GM18511 (cell line): ENCODE measurements at regions not wholly inside any gene's neighbourhood (a gene's known extent, or its start where the extent isn't known, plus 50 kb on each side); places are given as distances from the start of the nearest gene placed in this dataset.
"Not testable (repeated sequence)": the region's sequence is repeated elsewhere in the genome, so short reads cannot be mapped to it uniquely, and the experiment has no call there.

Experiments
- ATAC-seq: cut with Tn5 transposase; IDR thresholded peaks from one replicate; pipeline ENCODE4 v1.9.1; 2021; ENCODE audit warnings: mild to moderate bottlenecking, moderate library complexity; ENCODE audit not compliant: unreplicated experiment

DNA sequence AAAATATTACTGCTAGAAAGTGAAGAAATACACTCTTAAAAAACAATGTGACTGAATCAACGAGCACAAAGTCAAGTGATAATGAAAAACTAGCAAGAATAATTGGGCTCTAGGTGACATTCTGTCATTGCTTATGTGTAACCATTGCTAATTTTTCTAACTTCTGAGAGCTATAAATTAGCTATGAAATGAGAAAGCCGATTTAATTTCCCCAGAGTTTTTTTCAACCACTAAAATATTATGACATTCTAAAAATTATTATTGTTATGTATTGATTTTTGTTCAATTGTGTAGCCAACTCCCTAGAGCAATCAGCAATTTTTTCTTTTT lies 458.6 kb upstream of the ATXN8OS start:
- ATAC-seq = no peak

- ATAC-seq = no peak
Measured at GRCh38 chr13:69648340-69649062, 459.1 kb upstream of the ATXN8OS start.

GRCh38 chr13:69644447-69644846 lies 463.2 kb upstream of the ATXN8OS start:
- no peak for ATAC-seq

GRCh38 chr13:69641773-69642172 lies 465.9 kb upstream of the ATXN8OS start:
- ATAC-seq = no peak

DNA sequence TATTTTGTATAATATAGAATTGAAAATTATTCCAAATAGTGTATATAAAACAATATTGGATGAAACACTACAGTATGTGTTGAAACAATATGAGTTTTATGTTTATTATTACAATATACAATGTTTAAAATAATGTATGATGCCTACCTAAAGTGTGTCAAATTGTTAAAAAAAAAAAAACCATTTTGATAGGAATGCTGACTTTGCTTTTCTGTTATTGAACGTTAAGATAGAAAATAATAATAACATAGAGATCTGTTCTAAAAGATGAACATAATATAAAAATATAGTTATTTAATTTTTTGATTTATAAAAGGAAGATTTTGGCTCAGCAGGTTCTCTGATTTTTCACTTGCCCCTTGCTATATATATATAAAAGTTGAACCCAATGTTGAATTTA lies 474.6 kb upstream of the ATXN8OS start:
- no peak for ATAC-seq

- ATAC-seq = no peak
Measured at GRCh38 chr13:69623973-69624372, 483.7 kb upstream of the ATXN8OS start.

DNA sequence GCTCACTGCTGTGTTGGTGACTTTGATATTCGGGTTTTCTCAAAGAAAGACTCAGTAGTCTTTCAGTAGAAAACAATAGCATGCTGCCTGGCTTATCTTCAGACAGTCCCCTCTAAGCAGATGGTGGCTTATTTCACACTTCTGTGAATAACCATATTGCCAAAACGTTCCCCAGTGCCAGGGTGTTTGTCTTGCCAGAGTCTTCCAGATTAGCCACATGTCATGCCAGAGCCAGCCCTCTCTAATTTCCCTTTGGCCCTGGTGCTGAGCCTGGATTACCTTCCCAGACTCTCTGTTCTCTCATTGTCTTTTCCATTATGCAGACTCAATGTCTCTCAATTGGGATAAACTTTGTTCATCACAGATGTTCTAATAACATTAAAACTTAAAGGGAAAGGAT lies 488.0 kb upstream of the ATXN8OS start:
- ATAC-seq = no peak

GRCh38 chr13:69618838-69619237 lies 488.8 kb upstream of the ATXN8OS start:
- no peak for ATAC-seq

- ATAC-seq = no peak
Measured at GRCh38 chr13:69618393-69618792, 489.2 kb upstream of the ATXN8OS start.

- no peak for ATAC-seq
Measured at GRCh38 chr13:69617587-69617986, 490.0 kb upstream of the ATXN8OS start.

- ATAC-seq = no peak
Measured at GRCh38 chr13:69616396-69616795, 491.2 kb upstream of the ATXN8OS start.

DNA sequence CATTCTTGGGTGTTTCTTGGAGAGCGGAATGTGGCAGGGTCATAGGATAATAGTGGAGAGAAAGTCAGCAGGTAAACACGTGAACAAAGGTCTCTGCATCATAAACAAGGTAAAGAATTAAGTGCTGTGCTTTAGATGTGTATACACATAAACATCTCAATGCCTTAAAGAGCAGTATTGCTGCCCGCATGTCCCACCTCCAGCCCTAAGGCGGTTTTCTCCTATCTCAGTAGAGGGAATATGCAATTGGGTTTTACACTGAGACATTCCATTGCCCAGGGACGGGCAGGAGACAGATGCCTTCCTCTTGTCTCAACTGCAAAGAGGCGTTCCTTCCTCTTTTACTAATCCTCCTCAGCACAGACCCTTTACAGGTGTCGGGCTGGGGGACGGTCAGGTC lies 492.6 kb upstream of the ATXN8OS start:
- not testable (repeated sequence) for ATAC-seq

DNA sequence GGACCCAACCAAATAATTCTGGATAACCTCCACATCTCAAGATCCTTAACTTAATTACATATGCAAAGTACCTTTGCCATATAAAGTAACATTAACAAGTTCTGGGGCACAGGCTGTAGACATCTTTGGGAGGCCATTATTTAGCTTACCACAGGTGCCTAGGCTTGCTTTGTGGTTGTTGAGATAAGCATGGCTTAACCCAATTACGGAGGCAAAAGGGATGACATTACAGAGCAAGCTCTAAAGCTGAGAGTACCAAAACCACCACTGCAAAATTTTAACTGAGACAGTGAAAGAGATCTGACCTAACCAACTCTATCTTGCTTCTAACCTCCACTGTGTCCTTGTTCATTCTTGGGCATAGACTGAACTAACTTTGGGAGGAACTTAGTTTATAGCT lies 502.9 kb upstream of the ATXN8OS start:
- no peak for ATAC-seq

DNA sequence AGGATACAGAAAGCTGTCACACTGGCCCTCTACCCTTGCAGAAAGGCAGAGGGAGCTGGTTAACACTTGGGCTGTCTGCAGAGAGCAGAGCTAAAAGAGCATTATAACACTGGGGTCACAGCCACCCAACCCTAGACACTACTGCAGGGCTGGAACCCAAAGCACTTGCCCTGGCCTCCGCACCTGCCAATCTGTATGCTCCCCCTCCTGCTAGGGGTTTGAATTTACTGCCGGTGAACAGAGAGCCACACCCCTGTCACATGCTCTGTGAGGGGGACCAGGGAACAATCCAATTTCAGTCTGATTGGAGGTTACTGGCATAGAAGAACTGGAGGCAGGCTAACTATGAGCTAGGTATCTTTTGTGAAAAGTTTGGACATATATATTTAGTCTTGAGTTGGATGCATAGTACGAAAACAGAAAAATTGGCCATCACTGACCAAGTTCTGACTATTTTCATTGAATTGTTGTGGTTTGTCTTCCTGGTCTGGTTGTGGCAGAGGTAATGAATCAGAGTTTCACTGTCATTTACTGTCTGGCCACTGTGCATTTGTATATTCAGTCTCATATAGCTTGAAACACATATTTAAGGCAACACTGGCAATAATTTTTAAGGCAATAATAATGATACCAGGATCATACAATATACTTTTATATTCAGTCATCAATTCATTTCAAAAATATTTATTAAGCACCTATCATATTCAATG lies 504.3 kb upstream of the ATXN8OS start:
- no peak for ATAC-seq

GRCh38 chr13:69601661-69602060 lies 506.0 kb upstream of the ATXN8OS start:
- no peak for ATAC-seq

DNA sequence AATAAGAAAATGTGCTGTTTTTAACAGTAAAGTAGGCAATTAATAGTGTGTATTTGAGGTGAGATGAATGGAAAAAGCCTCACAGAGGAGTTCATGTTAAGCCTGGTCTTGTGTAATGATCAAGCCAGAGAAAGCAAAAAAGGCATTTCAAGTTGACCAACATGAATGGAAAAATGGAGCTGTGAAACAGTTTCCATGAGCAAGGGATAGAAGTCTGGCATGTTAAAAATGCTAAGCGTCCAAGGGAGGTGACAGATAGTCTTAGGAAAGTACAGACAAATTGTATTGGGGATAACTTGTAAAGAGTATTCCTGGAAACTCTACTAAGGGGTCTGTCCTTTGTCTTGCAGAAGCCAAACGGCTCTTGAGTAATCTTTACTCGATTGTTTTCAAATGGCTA lies 506.8 kb upstream of the ATXN8OS start:
- no peak for ATAC-seq

DNA sequence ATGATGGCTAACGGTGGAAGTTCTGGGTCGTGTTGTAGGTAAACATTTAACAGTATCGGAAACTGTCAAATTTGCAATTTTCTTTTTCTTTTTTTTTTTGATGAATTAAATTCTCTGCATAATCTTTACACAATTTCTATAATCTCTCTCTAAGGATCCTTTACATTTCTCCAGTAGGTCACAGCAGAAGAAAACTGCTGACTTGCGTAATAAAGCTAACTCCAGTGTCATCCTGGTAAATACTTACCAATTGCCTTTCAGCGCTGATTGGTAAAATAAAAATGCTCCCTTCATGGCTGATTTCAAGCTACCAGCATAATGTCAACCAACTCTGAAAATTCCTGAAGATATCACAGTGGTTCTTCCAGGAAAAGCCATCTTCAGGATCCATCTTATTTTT lies 510.5 kb upstream of the ATXN8OS start:
- ATAC-seq = no peak

- no peak for ATAC-seq
Measured at GRCh38 chr13:69595181-69595580, 512.4 kb upstream of the ATXN8OS start.

GRCh38 chr13:69591437-69591836 lies 516.2 kb upstream of the ATXN8OS start:
- no peak for ATAC-seq

GRCh38 chr13:69589531-69590235 lies 517.9 kb upstream of the ATXN8OS start:
- ATAC-seq = no peak

GRCh38 chr13:69585656-69586055 lies 522.0 kb upstream of the ATXN8OS start:
- ATAC-seq = no peak

GRCh38 chr13:69580255-69580654 lies 527.4 kb upstream of the ATXN8OS start:
- no peak for ATAC-seq
